ENCODE measurements at regions not wholly inside any gene's neighbourhood (a gene's known extent, or its start where the extent isn't known, plus 50 kb on each side); places are given as distances from the start of the nearest gene placed in this dataset.

DNA sequence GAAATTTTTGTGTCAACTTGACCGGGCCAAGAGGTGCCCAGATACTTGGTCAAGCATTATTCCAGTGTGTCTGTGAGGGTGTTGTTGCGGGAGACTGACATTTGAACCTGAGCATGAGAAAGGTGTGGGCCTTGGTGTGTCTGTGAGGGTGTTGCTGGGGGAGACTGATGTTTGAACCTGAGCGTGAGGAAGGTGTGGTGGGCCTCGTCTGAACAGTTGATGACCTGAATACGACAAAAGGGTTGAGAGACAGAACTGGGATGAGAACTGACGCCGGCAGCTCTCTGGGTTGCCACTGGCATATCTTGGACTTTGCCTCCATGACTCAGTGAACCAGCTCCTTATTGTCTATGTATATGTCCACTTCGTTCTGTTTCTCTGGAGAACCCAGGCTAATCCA is 240.5 kb downstream of the ERMARD start:
- DNase-seq, result no peak

DNA sequence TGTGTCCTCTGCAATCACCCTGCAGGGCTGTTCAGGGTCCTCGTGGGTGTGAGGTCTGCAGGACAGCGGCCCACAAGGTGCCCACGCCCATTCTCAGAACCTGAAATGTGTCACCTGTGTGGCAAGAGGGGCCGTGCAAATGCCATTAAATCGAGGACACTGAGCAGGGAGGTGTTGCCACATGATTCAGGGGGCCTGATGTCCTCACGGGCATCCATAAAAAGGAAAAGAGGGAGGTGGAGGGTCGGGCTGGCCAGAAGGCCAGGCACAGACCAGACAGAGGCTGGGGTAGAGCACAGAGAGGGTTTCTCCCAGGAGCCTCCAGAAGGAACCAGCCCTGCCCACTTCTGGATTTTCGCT is 239.6 kb downstream of the ERMARD start:
- no peak for DNase-seq

DNA sequence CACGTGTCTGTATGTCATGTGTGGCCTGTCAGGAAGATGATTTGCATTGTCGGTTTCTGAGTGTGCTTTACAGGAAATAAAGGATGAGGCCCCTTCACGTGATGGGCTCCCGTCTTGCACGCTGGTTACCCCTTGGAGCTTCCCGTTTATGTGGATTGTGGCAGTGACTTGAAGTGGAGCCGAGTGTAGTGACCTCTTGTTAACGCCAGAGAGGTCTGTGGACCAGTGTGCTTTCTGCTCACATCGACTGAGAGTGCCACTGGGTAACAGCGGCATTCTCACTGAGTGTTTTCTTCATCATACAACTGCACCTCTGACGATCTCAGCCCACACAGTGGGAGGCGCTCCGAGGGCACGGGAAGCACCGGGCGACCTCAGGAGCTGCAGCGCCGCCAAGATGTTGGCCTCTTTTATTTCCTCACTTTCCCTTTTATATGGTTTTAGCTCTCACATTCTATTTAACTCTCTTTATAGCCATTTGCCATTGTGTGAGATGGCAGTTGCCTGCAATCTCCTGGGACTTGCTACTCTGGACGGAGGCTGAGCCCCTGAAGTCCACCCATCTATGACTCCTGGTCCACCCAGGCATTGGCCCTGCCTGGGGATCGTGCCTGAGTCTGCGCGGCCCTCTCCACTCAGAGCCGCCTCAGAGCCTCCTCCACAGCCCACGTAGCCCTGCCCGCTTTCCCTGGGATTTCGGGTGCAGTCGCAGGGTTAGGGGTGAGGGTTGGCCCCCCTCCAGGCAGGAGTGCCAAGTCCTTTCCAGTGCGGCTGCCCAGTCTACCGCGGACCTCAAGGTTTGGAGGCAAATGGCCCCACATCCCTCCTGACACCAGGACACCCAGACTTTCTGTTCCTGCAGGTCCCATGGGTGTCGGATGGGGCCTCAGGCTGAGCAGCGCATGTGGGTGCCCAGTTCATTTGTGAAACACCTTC is 238.9 kb downstream of the ERMARD start:
- no peak for DNase-seq

DNA sequence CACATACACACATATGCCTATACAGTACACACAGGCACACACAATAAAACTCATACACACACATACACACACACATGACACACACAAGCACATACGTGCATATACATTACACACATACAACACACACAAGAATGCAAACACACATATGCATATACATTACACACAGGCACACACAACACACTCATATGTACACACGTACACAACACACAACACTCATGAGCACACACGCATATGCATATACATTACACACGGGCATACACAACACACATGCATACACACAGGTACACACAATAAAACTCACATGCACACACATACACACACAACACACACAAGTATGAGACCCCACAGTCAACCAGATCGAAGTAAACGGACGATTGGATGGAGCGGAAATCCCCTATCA is 238.2 kb downstream of the ERMARD start:
- no peak for DNase-seq

DNA sequence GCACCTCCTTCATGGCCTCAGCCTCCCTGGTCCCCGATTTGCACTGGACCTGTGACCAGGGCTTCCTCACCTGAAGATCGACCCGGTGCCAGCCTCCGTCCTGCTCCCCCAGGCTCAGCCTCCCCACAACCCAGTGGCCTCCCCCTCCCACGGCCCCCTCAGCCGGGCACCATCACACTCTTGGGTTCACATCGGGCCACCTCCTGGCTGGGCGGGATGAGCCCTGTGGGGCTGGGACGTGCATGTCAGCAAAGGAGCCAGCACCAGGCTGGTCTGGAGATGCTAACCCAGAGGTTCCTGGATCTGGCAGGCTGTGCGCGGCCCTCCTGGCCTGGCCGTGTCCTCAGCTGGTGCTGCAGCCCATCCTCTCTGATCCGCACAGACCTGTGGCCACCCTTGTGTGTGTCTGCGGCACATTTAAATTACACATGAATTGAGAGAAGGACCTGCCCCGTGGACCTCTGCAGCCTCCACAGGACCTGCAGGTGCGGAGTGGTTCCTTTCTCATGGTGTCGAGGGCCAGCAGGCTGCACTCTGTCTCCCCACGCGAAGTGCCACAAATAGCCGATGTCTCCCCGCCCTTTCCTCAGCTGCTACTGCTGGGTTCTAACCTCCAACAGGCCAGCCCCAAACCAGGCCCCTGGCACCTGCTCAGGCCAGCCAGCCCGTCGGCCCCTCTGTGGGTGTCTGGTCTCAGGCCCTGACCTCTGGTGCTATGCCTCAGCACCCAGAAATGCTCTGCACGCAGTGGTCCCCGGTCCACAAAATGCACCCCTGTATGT is 237.5 kb downstream of the ERMARD start:
- no peak for DNase-seq

DNA sequence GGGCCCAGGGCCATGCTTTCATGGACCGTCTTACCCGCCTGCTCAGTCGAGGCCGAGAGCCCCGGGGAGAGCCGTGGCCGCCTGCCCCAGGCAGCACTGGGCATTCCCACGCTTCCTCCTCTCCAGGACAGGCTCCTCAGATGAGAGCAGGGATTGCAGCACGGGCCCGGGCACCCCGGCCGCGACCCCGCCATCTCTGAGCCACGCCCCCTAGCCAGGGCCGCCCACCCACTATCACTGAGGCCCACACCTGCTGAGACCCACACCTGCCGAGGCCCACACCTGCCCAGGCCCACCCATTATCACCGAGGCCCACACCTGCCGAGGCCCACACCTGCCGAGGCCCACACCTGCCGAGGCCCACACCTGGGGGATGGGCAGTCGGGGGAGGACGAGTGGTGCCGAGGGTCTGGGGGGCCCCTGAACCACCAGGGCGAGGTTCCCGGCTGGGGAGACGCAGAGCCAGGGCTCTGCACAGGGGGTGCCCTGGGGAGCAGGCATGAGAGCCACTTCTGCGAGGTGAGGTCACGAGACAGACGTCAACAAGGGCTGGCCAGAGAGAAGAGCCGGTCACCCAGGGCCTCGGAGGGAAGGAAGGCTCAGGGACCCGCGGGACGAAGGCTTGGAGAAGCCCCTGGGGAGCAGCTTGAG is 235.6 kb downstream of the ERMARD start:
- no peak for DNase-seq

DNA sequence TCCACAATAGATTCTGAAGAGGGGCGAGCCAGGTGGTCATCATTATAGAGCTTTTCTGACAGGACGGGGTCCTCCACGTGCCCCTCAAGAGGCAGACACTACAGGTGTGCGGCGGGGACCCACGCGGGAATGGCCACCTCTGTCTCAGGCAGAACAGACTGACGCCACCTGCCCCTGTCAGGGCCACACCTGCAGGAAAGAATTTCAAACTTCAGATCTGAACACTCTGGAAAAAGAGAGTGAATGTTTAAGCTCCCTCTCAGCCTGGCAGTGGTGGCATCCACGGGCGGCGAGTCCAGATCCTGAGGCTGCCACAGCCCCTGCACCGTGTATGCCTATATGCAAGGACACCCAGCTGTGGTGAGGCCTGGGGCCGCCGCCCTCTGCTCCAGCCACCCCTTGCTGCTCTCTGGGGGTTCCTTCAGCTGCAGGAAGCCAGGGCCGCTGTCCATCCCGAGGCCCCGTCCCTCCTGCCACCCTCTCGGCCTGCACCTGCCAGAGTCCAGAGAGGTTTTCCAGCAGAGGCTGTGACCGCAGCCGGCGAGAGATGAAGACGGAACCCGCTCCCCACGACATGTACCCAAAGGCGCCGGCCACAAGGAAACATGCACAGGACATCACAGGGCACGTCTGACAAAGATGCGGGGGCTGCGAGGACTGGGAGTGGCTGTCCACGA is 234.9 kb downstream of the ERMARD start:
- no peak for DNase-seq

DNA sequence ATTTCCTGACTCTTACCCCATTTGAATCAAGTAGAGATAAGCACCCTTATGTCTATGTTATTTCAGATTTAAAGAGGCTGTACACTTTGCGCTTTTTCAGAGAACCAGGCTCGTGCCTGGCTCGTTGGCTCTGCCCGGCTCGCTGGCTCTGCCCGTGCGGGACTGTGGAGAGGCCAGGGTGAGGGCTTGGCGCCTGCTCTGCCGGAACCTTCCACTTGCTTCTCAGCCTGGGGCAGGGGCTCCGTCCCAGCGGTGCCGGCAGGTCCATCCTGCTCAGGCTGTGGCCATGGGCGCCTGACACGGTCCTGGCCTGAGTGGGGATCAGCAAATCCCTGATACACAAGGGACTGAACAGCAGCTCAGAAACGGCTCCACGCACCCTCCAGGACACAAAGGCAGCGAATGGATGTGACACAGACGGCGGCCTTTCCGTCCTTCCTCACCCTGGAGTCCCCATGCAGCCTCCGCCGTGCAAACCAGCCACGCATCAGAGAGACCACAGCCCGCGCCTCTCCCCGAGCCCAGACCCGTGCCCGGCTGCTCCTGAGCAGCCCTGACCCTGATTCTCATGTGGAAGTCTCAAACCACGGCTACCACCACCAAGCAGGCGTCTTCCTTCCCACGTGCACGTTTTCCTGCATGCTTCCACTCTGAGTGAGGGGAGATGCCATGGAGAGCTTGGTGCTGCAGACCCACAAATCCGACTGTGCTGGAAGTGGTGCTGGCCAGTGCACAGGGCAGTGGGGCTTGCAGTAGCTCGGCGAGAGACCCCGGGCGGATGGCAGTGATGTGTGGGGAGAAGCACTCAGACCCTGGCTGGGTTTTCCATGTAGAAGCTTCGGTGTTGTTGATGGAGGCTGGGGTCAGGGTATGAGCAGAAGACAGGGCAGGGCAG is 233.9 kb downstream of the ERMARD start:
- no peak for DNase-seq

DNA sequence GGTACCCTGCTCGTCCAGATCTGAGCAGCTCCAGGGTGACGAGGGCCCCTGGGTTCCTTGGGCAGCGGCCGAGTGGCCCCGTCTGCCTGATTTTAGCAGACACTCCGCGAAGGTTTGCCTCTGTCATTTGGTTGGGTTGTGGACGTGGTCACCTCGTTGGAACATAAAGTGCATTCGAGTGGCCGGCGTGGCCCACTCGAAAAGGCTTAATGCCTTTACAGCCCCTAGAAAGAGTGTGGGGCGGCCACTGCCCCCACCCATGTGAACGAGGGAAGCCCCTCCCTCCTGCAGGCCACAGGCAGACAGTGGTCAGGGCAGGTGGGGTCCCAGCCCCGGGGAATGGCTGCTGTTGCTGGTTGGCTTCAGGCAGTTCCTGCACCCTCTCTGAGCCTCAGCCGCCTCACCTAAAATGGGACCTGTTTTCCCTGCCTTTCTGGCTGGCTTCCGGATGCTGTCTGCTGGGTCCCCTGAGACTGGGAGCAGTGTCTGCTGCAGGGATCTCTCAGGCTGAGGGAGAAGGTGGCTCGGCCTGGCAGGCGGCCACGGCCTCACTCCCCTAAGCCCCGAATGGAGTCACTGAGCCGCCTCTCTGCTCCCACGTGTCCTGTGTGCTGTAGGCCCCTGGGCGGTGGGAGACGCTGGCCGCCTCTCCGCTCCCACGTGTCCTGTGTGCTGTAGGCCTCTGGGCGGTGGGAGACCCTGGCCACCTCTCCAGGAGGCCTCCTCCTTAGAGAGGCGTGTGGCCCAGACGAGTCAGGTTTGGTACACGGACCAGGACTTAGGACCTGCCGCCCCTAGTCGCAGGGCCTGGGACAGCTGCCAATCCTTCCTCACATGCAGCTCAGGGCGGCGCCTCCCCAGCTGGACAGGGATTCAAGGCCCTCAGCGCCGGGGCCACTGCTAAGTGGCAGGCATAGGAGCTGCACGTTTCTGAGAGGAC is 233.0 kb downstream of the ERMARD start:
- DNase-seq, result no peak

DNA sequence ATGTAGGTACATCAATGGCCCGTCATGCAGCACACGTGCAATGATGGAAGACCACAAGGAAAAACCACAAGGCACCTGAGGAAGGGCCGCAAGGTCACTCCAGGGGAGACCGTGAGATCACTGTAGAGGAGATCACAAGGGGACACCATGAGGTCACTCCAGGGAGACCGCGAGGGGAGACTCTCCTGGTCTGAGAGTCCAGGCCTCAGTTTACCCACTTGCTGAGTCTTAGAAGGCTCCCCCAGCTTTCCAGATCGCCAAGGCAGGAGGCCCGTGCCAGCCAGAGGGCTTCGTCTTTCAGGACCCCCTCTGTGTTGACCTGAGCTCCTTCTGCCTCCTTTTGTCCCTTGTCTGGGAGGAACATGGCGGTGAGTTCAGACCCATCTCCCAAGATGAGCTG is 232.2 kb downstream of the ERMARD start:
- DNase-seq, result no peak

DNA sequence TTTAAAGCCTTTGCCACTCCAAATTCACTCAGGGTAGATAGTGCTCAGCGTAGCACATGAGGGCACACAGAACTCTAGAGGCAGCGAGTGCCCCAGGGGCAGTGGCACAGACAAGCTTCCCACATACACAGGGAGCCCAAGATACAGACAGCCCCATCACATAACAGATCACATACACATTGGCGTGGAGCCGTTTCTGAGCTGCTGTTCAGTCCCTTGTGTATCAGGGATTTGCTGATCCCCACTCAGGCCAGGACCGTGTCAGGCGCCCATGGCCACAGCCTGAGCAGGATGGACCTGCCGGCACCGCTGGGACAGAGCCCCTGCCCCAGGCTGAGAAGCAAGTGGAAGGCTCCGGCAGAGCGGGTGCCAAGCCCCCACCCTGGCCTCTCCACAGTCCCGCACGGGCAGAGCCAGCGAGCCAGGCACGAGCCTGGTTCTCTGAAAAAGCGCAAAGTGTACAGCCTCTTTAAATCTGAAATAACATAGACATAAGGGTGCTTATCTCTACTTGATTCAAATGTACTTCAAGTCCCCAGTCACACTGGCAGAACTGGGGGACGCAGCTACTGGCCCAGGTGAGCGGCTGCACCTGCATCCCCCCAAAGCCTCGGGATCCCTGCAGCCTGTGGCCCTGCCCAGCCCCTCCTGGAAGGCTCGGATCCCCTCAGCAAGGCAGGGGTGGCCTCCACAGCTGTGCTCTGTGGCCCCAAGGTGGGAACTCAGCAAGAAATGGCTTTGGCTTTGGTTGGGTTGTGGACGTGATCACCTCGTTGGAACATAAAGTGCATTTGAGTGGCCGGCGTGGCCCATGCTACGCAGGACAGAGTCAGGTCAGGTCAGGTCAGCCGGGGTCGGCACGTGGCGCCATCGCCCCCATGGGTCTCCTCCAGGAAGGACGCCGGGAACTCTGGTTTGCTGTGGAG is 231.3 kb downstream of the ERMARD start:
- DNase-seq, result no peak

DNA sequence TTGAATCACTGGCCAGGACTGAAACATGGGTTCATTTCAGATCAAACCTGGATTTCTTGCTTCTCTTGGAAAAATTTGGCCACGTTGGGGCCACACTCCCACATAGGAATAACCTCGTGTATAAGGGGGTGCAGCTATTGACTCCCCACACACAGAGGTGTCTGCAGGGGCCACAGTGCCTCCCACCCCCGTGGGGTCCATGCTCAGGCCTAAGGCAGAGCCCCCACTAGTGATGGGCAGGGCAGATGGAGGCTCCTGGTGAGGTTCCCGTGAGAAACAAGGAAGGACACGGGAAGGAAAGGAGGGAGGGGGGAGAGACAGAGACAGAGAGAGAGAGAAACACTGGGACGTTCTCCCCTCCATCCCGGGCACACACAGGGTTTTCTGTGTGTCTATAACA is 230.5 kb downstream of the ERMARD start:
- no peak for DNase-seq

DNA sequence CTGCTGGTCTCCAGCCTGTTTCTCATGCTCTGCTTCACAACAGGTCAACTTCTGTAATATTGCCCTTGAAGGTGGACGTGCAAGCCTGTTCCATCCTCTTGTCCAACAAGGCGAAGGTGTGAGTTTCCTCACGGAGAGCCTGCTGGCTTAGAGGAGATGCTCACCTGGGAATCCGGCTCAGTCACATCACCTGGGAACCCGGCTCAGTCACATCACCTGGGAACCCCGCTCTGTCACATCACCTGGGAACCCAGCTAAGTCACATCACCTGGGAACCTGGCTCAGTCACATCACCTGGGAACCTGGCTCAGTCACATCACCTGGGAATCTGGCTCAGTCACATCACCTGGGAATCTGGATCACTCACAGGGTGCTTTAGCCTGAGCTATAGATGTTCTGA is 230.1 kb downstream of the ERMARD start:
- DNase-seq, result no peak

DNA sequence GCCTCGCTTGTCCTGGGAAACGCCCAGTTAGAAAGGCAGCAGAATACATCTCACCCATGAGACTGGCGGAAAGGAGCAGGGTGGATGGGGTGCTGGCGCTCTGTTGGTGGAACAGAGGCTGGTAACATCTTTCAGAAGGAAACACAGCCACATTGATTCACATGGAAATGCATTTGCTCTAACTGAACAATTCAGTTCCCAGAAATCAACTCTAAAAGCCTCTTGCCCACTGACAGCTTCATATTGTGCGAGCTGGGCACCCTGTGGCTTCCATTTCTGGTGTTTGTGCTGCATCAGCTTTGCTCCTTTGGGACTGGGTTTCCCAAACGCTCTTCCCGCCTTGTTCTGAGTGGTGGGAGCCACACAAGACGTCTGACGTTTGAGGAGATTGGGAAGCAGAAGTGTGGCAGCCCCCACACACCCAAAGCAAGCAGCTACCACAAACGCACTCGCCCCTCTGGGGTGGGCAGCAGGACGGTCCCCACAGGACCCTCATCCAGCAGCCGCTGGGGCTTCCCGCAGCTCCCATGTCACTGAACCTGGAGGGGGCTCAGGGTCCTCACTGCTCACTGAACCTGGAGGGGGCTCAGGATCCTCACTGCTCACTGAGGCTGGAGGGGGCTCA is 229.5 kb downstream of the ERMARD start:
- DNase-seq, result no peak

DNA sequence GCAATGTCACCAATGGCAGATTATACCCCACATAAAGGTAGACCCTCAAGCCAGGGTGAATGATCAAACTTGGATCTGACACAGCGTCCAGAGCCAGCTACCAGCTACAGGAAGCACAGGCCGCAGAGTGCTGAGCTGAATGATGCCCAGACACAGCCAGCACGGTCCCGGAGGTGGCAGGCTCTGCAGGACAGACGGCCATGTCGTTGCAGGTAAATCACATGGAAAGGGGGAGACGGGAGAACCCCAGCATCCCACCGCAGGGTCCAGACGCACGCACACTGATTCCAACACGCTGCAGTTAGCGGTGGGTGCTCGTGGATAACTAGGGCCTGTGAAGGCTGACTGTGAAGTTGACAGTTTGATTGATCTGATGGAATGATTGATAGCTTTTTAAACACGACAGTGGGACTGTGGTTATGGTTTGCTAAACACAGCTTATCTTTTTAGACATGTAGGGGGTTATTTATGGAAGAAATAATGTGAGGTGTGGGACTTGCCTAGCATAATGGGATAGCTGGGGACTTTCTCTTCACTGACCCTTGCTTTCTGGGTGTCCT is 228.5 kb downstream of the ERMARD start:
- DNase-seq, result no peak

DNA sequence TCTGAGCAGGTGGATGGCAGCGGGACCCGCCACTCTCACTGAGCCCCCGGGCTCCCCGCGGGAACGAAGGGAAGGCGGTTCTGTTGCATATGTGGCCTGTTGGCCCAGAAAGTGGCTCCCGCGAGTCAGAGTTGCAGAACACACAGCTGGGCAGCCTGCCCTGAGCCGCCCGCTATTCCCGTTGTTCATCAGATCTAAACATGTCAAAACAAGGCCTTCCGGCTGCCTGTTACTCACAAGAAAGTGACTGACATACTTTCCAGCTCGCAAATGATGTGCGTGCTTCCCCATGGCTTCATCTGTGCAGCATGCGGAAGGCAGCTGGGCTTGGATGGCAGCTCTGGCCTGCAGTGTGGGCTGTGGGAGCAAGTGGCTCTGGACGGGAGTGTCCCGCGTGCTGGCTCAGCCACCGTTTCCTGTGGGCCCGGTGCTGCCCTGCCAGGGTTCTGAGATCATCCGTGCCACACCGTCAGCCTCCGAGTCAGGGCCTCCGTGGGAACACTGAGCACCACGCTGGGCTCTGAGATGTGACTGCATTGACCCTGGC is 227.3 kb downstream of the ERMARD start:
- peak; percentile 11 for DNase-seq

DNA sequence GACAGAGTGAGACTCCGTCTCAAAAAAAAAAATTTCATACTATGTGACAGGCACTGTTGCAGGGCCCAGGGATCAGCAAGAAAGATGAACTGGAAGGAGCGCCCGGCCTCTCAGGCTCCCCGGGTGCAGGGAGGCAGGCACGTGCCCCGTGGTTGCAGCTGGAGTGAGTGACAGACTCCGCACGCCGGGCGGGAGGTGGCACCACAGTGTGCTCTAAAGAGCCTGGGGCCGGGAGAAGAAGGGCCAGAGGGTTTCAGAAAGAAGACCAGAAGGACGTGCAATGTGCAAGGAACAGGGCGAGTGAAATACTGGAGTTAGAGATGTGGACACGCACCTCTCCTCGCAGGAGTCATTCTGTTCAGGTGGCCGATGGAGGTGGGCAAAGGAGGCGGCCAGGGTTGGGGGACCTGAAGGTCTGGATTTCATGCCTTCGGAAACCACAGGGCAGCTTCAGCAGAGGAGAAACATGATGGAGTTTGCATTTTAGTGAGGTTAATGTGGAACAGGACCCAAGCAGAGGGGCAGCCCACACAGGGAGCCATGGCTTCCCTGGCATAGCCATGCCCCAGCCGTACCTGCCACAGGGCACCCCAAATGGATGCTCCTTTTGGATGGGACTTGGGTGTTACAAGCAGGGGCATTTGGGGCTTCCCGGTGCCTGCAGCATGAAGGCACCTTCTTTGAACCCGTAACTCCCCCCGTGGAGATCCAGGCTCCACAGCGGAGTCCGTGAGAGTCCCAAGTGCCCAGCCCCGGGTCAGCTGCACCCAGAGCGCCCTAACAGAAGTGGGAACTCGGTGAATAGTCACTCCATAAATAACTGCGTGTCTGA is 226.2 kb downstream of the ERMARD start:
- DNase-seq, result no peak

Measured in fibroblast of skin of abdomen (primary cell).